OCI-LY7 (cell line): ENCODE measurements at regions not wholly inside any gene's neighbourhood (a gene's known extent, or its start where the extent isn't known, plus 50 kb on each side); places are given as distances from the start of the nearest gene placed in this dataset.

ENCODE experiments used
- EZH2phosphoT487 ChIP-seq: fragments of 200-600 bp; sonication (generic); IDR thresholded peaks from 2 replicates; pipeline ENCODE4 v1.6.1; 2018; ENCODE audit warnings: low read depth, borderline replicate concordance, mild to moderate bottlenecking, mixed run types, antibody characterized with exemption, low read length, moderate library complexity, mixed read lengths
- TF ChIP-seq, protein P1 (sequence below): fragments of 200-600 bp; sonication (generic); conservative IDR thresholded peaks from 2 replicates; pipeline ENCODE4 v1.5.1; 2014; ENCODE audit warnings: mild to moderate bottlenecking, antibody characterized with exemption, low read length, moderate library complexity, mixed read lengths

DNA sequence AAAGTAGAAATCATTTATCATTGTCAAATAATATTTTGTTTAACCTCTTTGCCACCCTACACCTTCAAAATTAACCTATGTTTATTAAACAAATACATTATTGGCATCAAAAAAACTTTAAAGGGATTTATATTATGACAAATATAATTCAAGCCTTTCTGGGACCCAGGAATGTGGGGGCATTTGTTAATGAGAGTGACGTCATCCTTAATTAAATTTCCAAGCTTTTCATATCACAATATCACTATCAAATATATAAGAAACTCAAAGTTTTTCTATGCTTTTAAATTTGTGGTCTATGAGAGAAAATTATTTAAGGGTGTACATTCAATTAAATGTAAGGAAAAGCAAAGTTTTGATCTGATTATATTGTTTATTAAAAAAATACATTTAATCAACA, 307.4 kb upstream of the POU3F3 start:
- TF ChIP-seq, protein P1, sequence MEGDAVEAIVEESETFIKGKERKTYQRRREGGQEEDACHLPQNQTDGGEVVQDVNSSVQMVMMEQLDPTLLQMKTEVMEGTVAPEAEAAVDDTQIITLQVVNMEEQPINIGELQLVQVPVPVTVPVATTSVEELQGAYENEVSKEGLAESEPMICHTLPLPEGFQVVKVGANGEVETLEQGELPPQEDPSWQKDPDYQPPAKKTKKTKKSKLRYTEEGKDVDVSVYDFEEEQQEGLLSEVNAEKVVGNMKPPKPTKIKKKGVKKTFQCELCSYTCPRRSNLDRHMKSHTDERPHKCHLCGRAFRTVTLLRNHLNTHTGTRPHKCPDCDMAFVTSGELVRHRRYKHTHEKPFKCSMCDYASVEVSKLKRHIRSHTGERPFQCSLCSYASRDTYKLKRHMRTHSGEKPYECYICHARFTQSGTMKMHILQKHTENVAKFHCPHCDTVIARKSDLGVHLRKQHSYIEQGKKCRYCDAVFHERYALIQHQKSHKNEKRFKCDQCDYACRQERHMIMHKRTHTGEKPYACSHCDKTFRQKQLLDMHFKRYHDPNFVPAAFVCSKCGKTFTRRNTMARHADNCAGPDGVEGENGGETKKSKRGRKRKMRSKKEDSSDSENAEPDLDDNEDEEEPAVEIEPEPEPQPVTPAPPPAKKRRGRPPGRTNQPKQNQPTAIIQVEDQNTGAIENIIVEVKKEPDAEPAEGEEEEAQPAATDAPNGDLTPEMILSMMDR: no peak
- no peak for TF ChIP-seq EZH2phosphoT487
